GM13976 (cell line): ENCODE measurements at regions not wholly inside any gene's neighbourhood (a gene's known extent, or its start where the extent isn't known, plus 50 kb on each side); places are given as distances from the start of the nearest gene placed in this dataset.

Source experiments
- DNase-seq: peaks from one replicate; pipeline ENCODE4 v3.0.0; 2012; ENCODE audit warnings: low spot score
- in situ Hi-C: fragments of 300-500 bp; cut with MboI; formaldehyde crosslinking; loops from one replicate; pipeline ENCODE4 v1.12.0; 2022; ENCODE audit warnings: low sequenced_read_pairs, mixed read lengths, inconsistent platforms; ENCODE audit not compliant: unreplicated experiment
- TF ChIP-seq, protein P1 (sequence below): IDR thresholded peaks from 2 replicates; pipeline ENCODE4 v1.5.1; 2012; ENCODE audit warnings: borderline replicate concordance, mild to moderate bottlenecking; ENCODE audit not compliant: insufficient read depth; ENCODE audit errors: extremely low read depth, missing control alignments, control extremely low read depth

DNA sequence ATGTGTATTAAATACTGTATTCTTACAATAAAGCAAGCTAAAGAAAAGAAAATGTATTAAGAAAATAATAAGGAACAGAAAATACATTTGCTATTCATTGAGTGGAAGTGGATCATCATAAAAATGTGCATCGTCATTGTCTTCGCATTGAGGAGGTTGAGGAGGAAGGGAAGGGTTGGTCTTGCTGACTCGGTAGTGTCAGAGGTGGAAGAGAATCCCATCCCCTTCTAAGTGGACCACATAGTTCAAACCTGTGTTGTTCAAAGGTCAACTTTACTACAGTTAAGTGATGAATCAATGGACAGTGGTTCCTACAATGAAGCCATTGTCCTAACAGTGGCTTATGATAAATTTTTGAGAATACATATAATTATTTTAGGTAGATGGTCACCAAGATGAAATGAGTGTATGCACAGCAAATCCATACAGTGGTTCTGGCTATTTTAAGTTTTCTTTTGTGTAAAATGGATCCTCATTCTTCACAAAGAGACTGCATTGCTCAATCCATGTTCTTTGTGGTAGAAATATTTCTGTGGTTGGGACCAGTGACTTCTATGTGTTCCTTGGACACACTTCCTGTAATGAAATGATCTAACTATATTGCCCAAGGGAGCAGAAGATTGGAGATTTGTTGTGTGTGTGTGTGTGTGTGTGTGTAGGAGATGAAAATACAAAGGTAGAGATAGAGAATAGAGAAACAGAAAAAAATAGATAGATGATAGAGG is 556.4 kb upstream of the AMELY start:
- DNase-seq, result no peak
- TF ChIP-seq, protein P1, sequence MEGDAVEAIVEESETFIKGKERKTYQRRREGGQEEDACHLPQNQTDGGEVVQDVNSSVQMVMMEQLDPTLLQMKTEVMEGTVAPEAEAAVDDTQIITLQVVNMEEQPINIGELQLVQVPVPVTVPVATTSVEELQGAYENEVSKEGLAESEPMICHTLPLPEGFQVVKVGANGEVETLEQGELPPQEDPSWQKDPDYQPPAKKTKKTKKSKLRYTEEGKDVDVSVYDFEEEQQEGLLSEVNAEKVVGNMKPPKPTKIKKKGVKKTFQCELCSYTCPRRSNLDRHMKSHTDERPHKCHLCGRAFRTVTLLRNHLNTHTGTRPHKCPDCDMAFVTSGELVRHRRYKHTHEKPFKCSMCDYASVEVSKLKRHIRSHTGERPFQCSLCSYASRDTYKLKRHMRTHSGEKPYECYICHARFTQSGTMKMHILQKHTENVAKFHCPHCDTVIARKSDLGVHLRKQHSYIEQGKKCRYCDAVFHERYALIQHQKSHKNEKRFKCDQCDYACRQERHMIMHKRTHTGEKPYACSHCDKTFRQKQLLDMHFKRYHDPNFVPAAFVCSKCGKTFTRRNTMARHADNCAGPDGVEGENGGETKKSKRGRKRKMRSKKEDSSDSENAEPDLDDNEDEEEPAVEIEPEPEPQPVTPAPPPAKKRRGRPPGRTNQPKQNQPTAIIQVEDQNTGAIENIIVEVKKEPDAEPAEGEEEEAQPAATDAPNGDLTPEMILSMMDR, result no peak

DNA sequence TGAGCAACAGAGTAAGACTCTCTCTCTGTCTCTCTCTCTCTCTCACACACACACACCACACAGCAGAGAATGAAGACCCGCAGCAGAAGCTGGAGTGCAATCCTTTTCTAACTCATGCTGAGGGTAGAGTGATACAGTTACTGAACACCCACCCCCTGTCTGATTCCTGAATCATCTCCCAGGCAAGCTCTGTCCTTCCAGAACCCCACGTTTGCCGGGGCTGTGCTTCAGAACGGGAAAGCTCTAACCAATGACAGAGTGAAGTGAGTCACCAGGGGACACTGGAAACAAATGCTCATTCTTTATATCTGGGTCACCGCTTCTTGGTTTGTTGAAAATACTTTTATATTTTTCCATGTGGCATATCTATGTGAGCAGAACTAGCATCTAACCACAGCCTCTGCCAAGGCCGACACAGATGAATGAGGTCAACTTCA is 553.7 kb upstream of the AMELY start:
- DNase-seq, result no peak
- in situ Hi-C loops, result no loop called here

More for the DNA sequence above, 556.4 kb upstream of the AMELY start:
- in situ Hi-C loops, result no loop called here

DNA sequence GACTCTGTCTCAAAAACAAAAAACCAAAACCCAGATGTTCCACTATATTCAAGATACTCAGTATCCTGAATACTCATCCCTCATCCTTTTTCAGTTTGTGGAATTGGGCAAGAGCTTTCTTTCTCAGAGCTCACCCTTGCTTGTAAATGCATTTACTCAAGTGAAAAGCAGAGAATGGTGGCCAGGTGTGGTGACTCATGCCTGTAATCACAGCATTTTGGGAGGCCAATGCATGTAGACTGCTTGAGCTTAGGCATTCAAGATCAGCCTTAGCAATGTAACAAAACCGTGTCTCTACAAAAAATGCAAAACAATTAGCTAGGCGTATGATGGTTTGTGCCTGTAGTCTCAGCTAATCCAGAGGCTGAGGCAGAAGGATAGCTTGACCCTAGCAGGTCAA is 553.2 kb upstream of the AMELY start:
- TF ChIP-seq, protein P1, result no peak
- in situ Hi-C loops, result no loop called here
- DNase-seq, result no peak

More for the DNA sequence above, 553.7 kb upstream of the AMELY start:
- TF ChIP-seq, protein P1, result no peak

DNA sequence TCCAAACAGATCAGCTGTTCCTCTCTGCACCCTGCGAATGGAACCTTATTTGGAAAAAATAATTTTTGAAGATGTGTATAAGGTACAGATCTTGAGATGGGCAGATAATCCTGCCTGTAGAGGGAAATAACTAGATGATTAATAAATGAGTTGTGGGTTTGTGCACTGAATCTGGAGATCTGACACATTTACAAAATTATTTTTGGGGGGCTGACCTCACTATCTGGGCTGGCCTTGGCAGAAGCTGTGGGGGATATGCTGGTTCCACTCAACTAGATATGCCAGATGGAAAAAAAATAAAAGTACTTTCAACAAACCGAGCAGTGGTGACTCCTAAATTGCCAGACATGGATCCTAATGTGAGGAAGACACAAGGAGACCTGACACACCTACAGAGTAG is 552.2 kb upstream of the AMELY start:
- in situ Hi-C loops, result no loop called here
- TF ChIP-seq, protein P1, result no peak
- DNase-seq, result no peak

DNA sequence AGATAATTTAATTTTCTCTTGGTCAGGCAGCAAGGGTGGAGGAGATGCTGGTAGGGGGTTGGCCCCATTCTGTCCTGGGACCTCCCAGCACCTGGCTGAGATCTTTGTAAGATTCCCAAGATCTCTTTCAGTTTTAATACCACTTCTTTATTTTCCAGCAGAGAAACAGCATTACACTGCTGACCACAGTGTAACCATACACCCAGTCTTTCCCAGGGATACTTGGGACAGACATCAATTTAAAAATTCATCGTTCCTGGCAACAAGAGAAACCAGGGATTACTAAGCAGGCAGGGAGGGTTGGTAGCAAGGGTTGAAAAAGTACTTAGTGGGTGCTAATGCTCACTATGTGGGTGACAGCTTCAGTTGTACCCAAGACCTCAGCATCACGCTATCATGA is 551.6 kb upstream of the AMELY start:
- in situ Hi-C loops, result no loop called here
- TF ChIP-seq, protein P1, result no peak
- no peak for DNase-seq

DNA sequence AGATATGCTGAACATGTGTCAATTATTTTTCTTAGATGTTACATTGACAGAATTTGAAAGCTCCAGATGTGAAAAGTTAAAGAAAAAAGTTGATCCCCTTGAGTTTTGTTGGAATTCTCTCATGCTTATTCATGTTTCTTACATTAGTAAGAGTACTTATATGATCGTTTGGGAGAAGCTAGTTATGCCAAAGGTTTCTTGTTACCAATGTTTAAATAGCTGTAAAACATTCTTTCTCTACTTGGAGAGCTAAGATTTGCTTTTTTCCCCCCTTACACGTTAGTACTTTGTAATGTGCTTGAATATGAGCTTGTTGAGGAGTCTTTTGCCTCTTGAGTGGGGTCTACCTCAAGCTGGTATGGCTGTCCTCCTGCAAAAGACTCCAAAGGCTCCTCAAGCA is 551.1 kb upstream of the AMELY start:
- TF ChIP-seq, protein P1, result no peak
- in situ Hi-C loops, result no loop called here
- no peak for DNase-seq
